Progenitor cell of endocrine pancreas (in vitro differentiated cells): ENCODE measurements at regions not wholly inside any gene's neighbourhood (a gene's known extent, or its start where the extent isn't known, plus 50 kb on each side); places are given as distances from the start of the nearest gene placed in this dataset.
A peak's percentile ranks its signal among the peaks of the same experiment; 100 is the strongest.

Experiments
- DNase-seq: peaks from one replicate; pipeline ENCODE4 v3.0.0; 2021; ENCODE audit warnings: low spot score; ENCODE audit not compliant: unreplicated experiment
- H3K27ac Mint-ChIP-seq: 2 replicates; pipeline ENCODE4 v1.8.0; 2021; ENCODE audit warnings: mild to moderate bottlenecking, moderate library complexity, mixed read lengths
- H3K27me3 Mint-ChIP-seq: 2 replicates; pipeline ENCODE4 v1.8.0; 2021; ENCODE audit warnings: mixed read lengths
- H3K36me3 Mint-ChIP-seq: 2 replicates; pipeline ENCODE4 v1.8.0; 2022; ENCODE audit warnings: mixed read lengths; ENCODE audit not compliant: insufficient read depth
- H3K4me1 Mint-ChIP-seq: 2 replicates; pipeline ENCODE4 v1.8.0; 2021; ENCODE audit warnings: low read depth, mixed read lengths
- H3K4me3 Mint-ChIP-seq: 2 replicates; pipeline ENCODE4 v1.8.0; 2021; ENCODE audit warnings: low read depth, mild to moderate bottlenecking, moderate library complexity, mixed read lengths
- H3K9me3 Mint-ChIP-seq: 2 replicates; pipeline ENCODE4 v1.8.0; 2021; ENCODE audit warnings: low read depth, mixed read lengths
- CTCF ChIP-seq: fragments of 200-600 bp; sonication (generic); IDR thresholded peaks from one replicate; pipeline ENCODE4 v1.5.0; 2021; ENCODE audit warnings: antibody characterized with exemption, mild to moderate bottlenecking; ENCODE audit not compliant: unreplicated experiment

- TF ChIP-seq CTCF: no peak
- Mint-ChIP-seq H3K4me1 (peaks cover 10% of the 10 kb centered on the region), H3K9me3 (peaks cover 3% of the 10 kb centered on the region), H3K27ac (no peak overlapping the region), H3K36me3 (no peaks in the 10 kb centered on the region), H3K4me3 (no peak overlapping the region), H3K27me3 (no peaks in the 10 kb centered on the region)
- DNase-seq: no peak
Measured at GRCh38 chr3:157610876-157611535, 107.8 kb upstream of the VEPH1 start.

GRCh38 chr3:157607826-157608405, 104.7 kb upstream of the VEPH1 start:
- H3K4me1 Mint-ChIP-seq: no peaks in the 10 kb centered on the region

GRCh38 chr3:157606852-157607197, 103.6 kb upstream of the VEPH1 start:
- Mint-ChIP-seq H3K4me3 (no peak overlapping the region), H3K36me3 (no peaks in the 10 kb centered on the region), H3K27ac (no peak overlapping the region), H3K27me3 (no peaks in the 10 kb centered on the region), H3K9me3 (peaks cover 3% of the 10 kb centered on the region), H3K4me1 (no peaks in the 10 kb centered on the region)
- no peak for TF ChIP-seq CTCF
- no peak for DNase-seq

More at GRCh38 chr3:157607826-157608405, 104.7 kb upstream of the VEPH1 start:
- Mint-ChIP-seq H3K4me3 (no peak overlapping the region), H3K27ac (no peak overlapping the region), H3K9me3 (peaks cover 3% of the 10 kb centered on the region), H3K36me3 (no peaks in the 10 kb centered on the region), H3K27me3 (no peaks in the 10 kb centered on the region)
- TF ChIP-seq CTCF: no peak
- DNase-seq: no peak

- Mint-ChIP-seq H3K4me3 (no peak overlapping the region), H3K4me1 (no peaks in the 10 kb centered on the region), H3K27ac (no peak overlapping the region)
Measured at GRCh38 chr3:157606011-157606851, 103.0 kb upstream of the VEPH1 start.

More at GRCh38 chr3:157606011-157606851, 103.0 kb upstream of the VEPH1 start:
- peak; percentile 71 for DNase-seq
- peaks cover 3% of the 10 kb centered on the region for H3K9me3 Mint-ChIP-seq
- H3K27me3 Mint-ChIP-seq: no peaks in the 10 kb centered on the region
- peak; percentile 89 for TF ChIP-seq CTCF
- no peaks in the 10 kb centered on the region for H3K36me3 Mint-ChIP-seq
